CD14-positive monocyte (primary cell): ENCODE measurements at regions not wholly inside any gene's neighbourhood (a gene's known extent, or its start where the extent isn't known, plus 50 kb on each side); places are given as distances from the start of the nearest gene placed in this dataset.
"Not testable (repeated sequence)": the region's sequence is repeated elsewhere in the genome, so short reads cannot be mapped to it uniquely, and the experiment has no call there.

Experiments used
- DNase-seq, 3 donors: peaks; one replicate each; pipeline ENCODE4 v3.0.0-alpha.2; 2011 to 2022
- H2AFZ ChIP-seq: 2 replicates; pipeline ENCODE4 v1.6.0; 2012; ENCODE audit warnings: mild to moderate bottlenecking, low read depth, low read length, inconsistent platforms; ENCODE audit not compliant: insufficient read depth, poor library complexity, severe bottlenecking
- H3K27ac ChIP-seq, 2 donors: 1 replicate in 1 of 2; 2 replicates in 1 of 2; pipeline ENCODE4 v1.5.1; 2012 to 2013; ENCODE audit warnings: low read length in 2 of 2, control low read depth in 1 of 2, inconsistent platforms in 1 of 2, low read depth in 1 of 2, mild to moderate bottlenecking in 1 of 2
- H3K27me3 ChIP-seq, 2 donors: one replicate each; pipeline versions ENCODE4 v1.6.0 to v1.6.1; 2011 to 2013; ENCODE audit warnings: low read length in 2 of 2; ENCODE audit not compliant: control insufficient read depth in 2 of 2, insufficient read depth in 2 of 2
- H3K36me3 ChIP-seq, 2 donors: replicated peaks in 1 of 2; 1 replicate in 1 of 2; 2 replicates in 1 of 2; pipeline versions ENCODE4 v1.5.1 to v1.6.1; 2012 to 2013; ENCODE audit warnings: low read length in 2 of 2, control low read depth in 1 of 2, inconsistent platforms in 1 of 2, mild to moderate bottlenecking in 1 of 2; ENCODE audit not compliant: insufficient read depth in 2 of 2, control insufficient read depth in 1 of 2
- H3K4me1 ChIP-seq, 2 donors: 1 replicate in 1 of 2; 2 replicates in 1 of 2; pipeline versions ENCODE4 v1.5.1 to v1.6.1; 2012 to 2013; ENCODE audit warnings: low read length in 2 of 2, control low read depth in 1 of 2, inconsistent platforms in 1 of 2, mild to moderate bottlenecking in 1 of 2, moderate library complexity in 1 of 2; ENCODE audit not compliant: insufficient read depth in 2 of 2, control insufficient read depth in 1 of 2
- H3K4me2 ChIP-seq: replicated peaks from 2 replicates; pipeline ENCODE3; 2012; ENCODE audit warnings: low read length, moderate library complexity, mild to moderate bottlenecking; ENCODE audit not compliant: poor library complexity, severe bottlenecking; ENCODE audit errors: extremely low read depth
- H3K4me3 ChIP-seq, 3 experiments: fragments of 200-600 bp in 1 of 3; sonication (generic) in 1 of 3; replicated peaks in 1 of 3; 1 replicate in 2 of 3; 2 replicates in 1 of 3; pipeline ENCODE4 v1.5.1; 2011 to 2013; ENCODE audit warnings: low read length in 3 of 3, mild to moderate bottlenecking in 3 of 3, control low read depth in 2 of 3, low read depth in 2 of 3, inconsistent platforms in 1 of 3, moderate library complexity in 1 of 3
- H3K79me2 ChIP-seq: 2 replicates; pipeline ENCODE4 v1.6.0; 2012; ENCODE audit warnings: mild to moderate bottlenecking, control low read depth, inconsistent platforms, low read length, moderate library complexity; ENCODE audit not compliant: insufficient read depth
- H3K9ac ChIP-seq: 2 replicates; pipeline ENCODE4 v1.6.0; 2017; ENCODE audit warnings: low read length, mild to moderate bottlenecking; ENCODE audit not compliant: insufficient read depth, poor library complexity, severe bottlenecking
- H3K9me3 ChIP-seq, 2 donors: replicated peaks in 1 of 2; 1 replicate in 1 of 2; 2 replicates in 1 of 2; pipeline versions ENCODE4 v1.5.1 to v1.6.1; 2012 to 2013; ENCODE audit warnings: low read length in 2 of 2, control low read depth in 1 of 2; ENCODE audit not compliant: control insufficient read depth in 1 of 2, insufficient read depth in 1 of 2
- H4K20me1 ChIP-seq: 2 replicates; pipeline ENCODE4 v1.6.0; 2012; ENCODE audit warnings: mild to moderate bottlenecking, low read length, control low read depth, moderate library complexity; ENCODE audit not compliant: insufficient read depth
- H3K27ac Mint-ChIP-seq, 7 donors: one replicate each; pipeline ENCODE4 v1.8.0; 2020; ENCODE audit warnings: mild to moderate bottlenecking in 7 of 7, mixed read lengths in 7 of 7, moderate library complexity in 6 of 7, inconsistent platforms in 2 of 7
- H3K27me3 Mint-ChIP-seq, 3 donors: one replicate each; pipeline ENCODE4 v1.8.0; 2021 to 2022; ENCODE audit warnings: low read depth in 3 of 3, mild to moderate bottlenecking in 3 of 3, mixed read lengths in 3 of 3, moderate library complexity in 3 of 3, inconsistent platforms in 1 of 3
- H3K36me3 Mint-ChIP-seq, 2 donors: one replicate each; pipeline ENCODE4 v1.8.0; 2020; ENCODE audit warnings: mixed read lengths in 2 of 2, inconsistent platforms in 1 of 2, mild to moderate bottlenecking in 1 of 2
- H3K4me1 Mint-ChIP-seq: one replicate; pipeline ENCODE4 v1.8.0; 2020; ENCODE audit warnings: mild to moderate bottlenecking, mixed read lengths
- H3K4me3 Mint-ChIP-seq, 2 donors: one replicate each; pipeline ENCODE4 v1.8.0; 2020; ENCODE audit warnings: mild to moderate bottlenecking in 2 of 2, mixed read lengths in 2 of 2, moderate library complexity in 1 of 2
- H3K9me3 Mint-ChIP-seq, 7 donors: one replicate each; pipeline ENCODE4 v1.8.0; 2020 to 2022; ENCODE audit warnings: mixed read lengths in 7 of 7, mild to moderate bottlenecking in 6 of 7, moderate library complexity in 6 of 7, inconsistent platforms in 2 of 7
- CTCF ChIP-seq: fragments of 200-600 bp; IDR thresholded peaks from one replicate; pipeline ENCODE4 v1.8.0; 2022; ENCODE audit warnings: antibody characterized with exemption, mild to moderate bottlenecking
- WGBS: methylation state at CpG from one replicate; pipeline ENCODE4 v1.1.5; 2013; ENCODE audit warnings: missing lambda C conversion rate; ENCODE audit not compliant: insufficient coverage; 5-methylcytosine and 5-hydroxymethylcytosine counted together
- intact Hi-C, 2 donors: fragments of 100-400 bp; cut with micrococcal nuclease; formaldehyde crosslinking; loops; one replicate each; pipeline versions ENCODE4 v1.15.0 to v1.15.1; 2023

- H3K36me3 ChIP-seq, H3K27me3 ChIP-seq, intact Hi-C loops, H3K4me3 ChIP-seq, H3K9me3 Mint-ChIP-seq, H4K20me1 ChIP-seq, H3K4me3 Mint-ChIP-seq, H3K27me3 Mint-ChIP-seq, H3K4me2 ChIP-seq, H3K27ac Mint-ChIP-seq, H3K79me2 ChIP-seq, H3K9ac ChIP-seq, H3K4me1 ChIP-seq, H3K36me3 Mint-ChIP-seq, H2AFZ ChIP-seq, H3K27ac ChIP-seq, H3K4me1 Mint-ChIP-seq, DNase-seq: not testable (repeated sequence)
- WGBS: 98% methylated on average over 18 of the region's 24 CpGs
- H3K9me3 ChIP-seq: peaks cover 0 to 12% of the 10 kb centered on the region in 2 donors
Observed at GRCh38 chr2:388752-389151, 100.9 kb upstream of the ALKAL2 start.

- DNase-seq: no peak
- intact Hi-C loops: no loop called here
- Mint-ChIP-seq H3K36me3 (no peaks in the 10 kb centered on the region), H3K4me3 (no peak overlapping the region), H3K27ac (no peak overlapping the region), H3K9me3 (peaks cover 0 to 6% (median 0%) of the 10 kb centered on the region in 7 donors), H3K27me3 (peaks cover 0 to 3% (median 3%) of the 10 kb centered on the region in 3 donors), H3K4me1 (no peaks in the 10 kb centered on the region)
- H3K4me3 ChIP-seq: no peak overlapping the region
- no peak overlapping the region for H3K4me2 ChIP-seq
- no peaks in the 10 kb centered on the region for H3K4me1 ChIP-seq
- TF ChIP-seq CTCF: no peak
- no peak overlapping the region for H3K9ac ChIP-seq
- H3K79me2 ChIP-seq: no peaks in the 10 kb centered on the region
- no peaks in the 10 kb centered on the region for H3K36me3 ChIP-seq
- no peak overlapping the region for H2AFZ ChIP-seq
- 92% methylated on average over 18 of the region's 18 CpGs for WGBS
- no peak overlapping the region for H3K27ac ChIP-seq
- H3K9me3 ChIP-seq: peaks cover 0 to 12% of the 10 kb centered on the region in 2 donors
- H3K27me3 ChIP-seq: no peaks in the 10 kb centered on the region
- no peaks in the 10 kb centered on the region for H4K20me1 ChIP-seq
Observed at GRCh38 chr2:387980-388421, 100.1 kb upstream of the ALKAL2 start.
